ENCODE measurements at regions not wholly inside any gene's neighbourhood (a gene's known extent, or its start where the extent isn't known, plus 50 kb on each side); places are given as distances from the start of the nearest gene placed in this dataset.

DNA sequence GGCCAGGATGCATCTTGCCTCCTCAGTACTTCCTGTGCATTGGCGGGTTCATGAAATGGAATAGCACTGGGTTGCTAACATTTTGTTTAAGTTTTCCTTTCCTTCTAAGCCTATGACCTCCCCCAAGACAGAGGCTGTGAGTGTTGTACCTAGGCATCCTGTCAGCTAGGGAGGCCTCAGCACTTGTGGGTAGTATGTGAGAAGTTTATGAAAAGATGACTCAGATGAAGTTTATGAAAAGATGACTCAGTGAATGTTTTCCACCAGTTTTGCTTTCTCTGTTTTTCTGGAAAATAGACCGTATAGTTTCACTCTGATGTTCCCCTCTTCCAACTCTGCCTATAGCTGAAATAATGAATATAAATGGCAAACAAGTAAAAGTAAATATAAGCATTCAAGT is 412.9 kb downstream of the TMEM182 start:
- no peaks in the 10 kb centered on the region for H3K23me2 ChIP-seq (ENCODE audit: insufficient read length, low read depth, low read length, poor library complexity, severe bottlenecking)
- no peak overlapping the region for H3K18ac ChIP-seq (ENCODE audit: insufficient read length, low read depth, low read length)
- peaks cover 3 to 25% of the 10 kb centered on the region in 2 experiments for H3K4me1 Mint-ChIP-seq
- WGBS (ENCODE audit: extremely low coverage, insufficient read length, low lambda C conversion rate): no CpG with 5 or more reads among the region's 2 CpGs
- no peak overlapping the region for H2BK12ac ChIP-seq (ENCODE audit: insufficient read length, low read depth, low read length)
- no peak overlapping the region for H2AK5ac ChIP-seq (ENCODE audit: insufficient read length, low read length)
- no peak overlapping the region for H3K23ac ChIP-seq (ENCODE audit: insufficient read length, low read depth, low read length)
- TF ChIP-seq, protein P1, sequence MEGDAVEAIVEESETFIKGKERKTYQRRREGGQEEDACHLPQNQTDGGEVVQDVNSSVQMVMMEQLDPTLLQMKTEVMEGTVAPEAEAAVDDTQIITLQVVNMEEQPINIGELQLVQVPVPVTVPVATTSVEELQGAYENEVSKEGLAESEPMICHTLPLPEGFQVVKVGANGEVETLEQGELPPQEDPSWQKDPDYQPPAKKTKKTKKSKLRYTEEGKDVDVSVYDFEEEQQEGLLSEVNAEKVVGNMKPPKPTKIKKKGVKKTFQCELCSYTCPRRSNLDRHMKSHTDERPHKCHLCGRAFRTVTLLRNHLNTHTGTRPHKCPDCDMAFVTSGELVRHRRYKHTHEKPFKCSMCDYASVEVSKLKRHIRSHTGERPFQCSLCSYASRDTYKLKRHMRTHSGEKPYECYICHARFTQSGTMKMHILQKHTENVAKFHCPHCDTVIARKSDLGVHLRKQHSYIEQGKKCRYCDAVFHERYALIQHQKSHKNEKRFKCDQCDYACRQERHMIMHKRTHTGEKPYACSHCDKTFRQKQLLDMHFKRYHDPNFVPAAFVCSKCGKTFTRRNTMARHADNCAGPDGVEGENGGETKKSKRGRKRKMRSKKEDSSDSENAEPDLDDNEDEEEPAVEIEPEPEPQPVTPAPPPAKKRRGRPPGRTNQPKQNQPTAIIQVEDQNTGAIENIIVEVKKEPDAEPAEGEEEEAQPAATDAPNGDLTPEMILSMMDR (conservative IDR thresholded peaks at IDR 0.05): no peak
- no peak overlapping the region for H3K4ac ChIP-seq (ENCODE audit: low read depth, low read length)
- no peak overlapping the region for H3K27ac Mint-ChIP-seq
- no peak overlapping the region for H3K14ac ChIP-seq (ENCODE audit: insufficient read depth, low read length)
- H3K9me3 ChIP-seq (ENCODE audit: control insufficient read depth, low read depth, low read length): no peaks in the 10 kb centered on the region
- H3K56ac ChIP-seq (ENCODE audit: insufficient read length, low read depth, low read length): no peak overlapping the region
- no peak overlapping the region for H3K27ac ChIP-seq (ENCODE audit: insufficient read length, low read depth, low read length)
- no peak overlapping the region for H2BK15ac ChIP-seq (ENCODE audit: low read depth, low read length)
- no peaks in the 10 kb centered on the region; the same call in 1 of the 2 replicates for H3K27me3 Mint-ChIP-seq (ENCODE audit: low read depth)
- H2BK5ac ChIP-seq (ENCODE audit: insufficient read length, low read length): no peak overlapping the region
- no peak overlapping the region for H2BK120ac ChIP-seq (ENCODE audit: low read depth, low read length, poor library complexity, severe bottlenecking)
- H3K4me1 ChIP-seq (ENCODE audit: insufficient read depth, low read length): no peaks in the 10 kb centered on the region
- H2BK20ac ChIP-seq (ENCODE audit: low read depth, low read length, poor library complexity, severe bottlenecking): no peak overlapping the region
- no peak overlapping the region for H4K5ac ChIP-seq (ENCODE audit: insufficient read length, low read depth, low read length)
- no peaks in the 10 kb centered on the region for H3K27me3 ChIP-seq (ENCODE audit: insufficient read depth, low read length)
- H4K91ac ChIP-seq (ENCODE audit: insufficient read length, low read depth, low read length): no peak overlapping the region
- no peaks in the 10 kb centered on the region for H3K79me1 ChIP-seq (ENCODE audit: insufficient read depth, low read depth, low read length, poor library complexity, severe bottlenecking)
- peaks cover 0 to 3% of the 10 kb centered on the region in 2 experiments; a peak in 1 of 5 replicates for H3K9me3 Mint-ChIP-seq
- H3T11ph ChIP-seq (ENCODE audit: low read length): no peak overlapping the region
- H3K36me3 Mint-ChIP-seq (ENCODE audit: insufficient read depth in 1 of 3, low read depth in 3 of 3): peaks cover 0 to 9% (median 0%) of the 10 kb centered on the region in 3 experiments; a peak in 2 of 7 replicates
- no peak for DNase-seq
- no peaks in the 10 kb centered on the region for H4K20me1 ChIP-seq (ENCODE audit: control insufficient read depth, insufficient read depth, insufficient read length)
- no peaks in the 10 kb centered on the region for H3K79me2 ChIP-seq (ENCODE audit: insufficient read depth, low read length)
- no peak overlapping the region for H4K8ac ChIP-seq (replicated peaks; ENCODE audit: insufficient read length, low read depth, low read length)
- H2AFZ ChIP-seq (ENCODE audit: low read length): no peak overlapping the region
- no peak overlapping the region for H3K9ac ChIP-seq (ENCODE audit: extremely low read depth, insufficient read length, low read length)
- no peak overlapping the region for H3K4me3 Mint-ChIP-seq
- no peak overlapping the region for H3K4me2 ChIP-seq (ENCODE audit: insufficient read depth, insufficient read length, low read length)
